SH-SY5Y (cell line): ENCODE measurements at regions not wholly inside any gene's neighbourhood (a gene's known extent, or its start where the extent isn't known, plus 50 kb on each side); places are given as distances from the start of the nearest gene placed in this dataset.

Source experiments
- GATA2 ChIP-seq: IDR thresholded peaks from 2 replicates; pipeline ENCODE4 v1.6.1; 2011; ENCODE audit warnings: mild to moderate bottlenecking, low read depth, low read length
- GATA3 ChIP-seq: IDR thresholded peaks from 2 replicates; pipeline ENCODE4 v1.6.1; 2011; ENCODE audit warnings: low read depth, mild to moderate bottlenecking, low read length, moderate library complexity

DNA sequence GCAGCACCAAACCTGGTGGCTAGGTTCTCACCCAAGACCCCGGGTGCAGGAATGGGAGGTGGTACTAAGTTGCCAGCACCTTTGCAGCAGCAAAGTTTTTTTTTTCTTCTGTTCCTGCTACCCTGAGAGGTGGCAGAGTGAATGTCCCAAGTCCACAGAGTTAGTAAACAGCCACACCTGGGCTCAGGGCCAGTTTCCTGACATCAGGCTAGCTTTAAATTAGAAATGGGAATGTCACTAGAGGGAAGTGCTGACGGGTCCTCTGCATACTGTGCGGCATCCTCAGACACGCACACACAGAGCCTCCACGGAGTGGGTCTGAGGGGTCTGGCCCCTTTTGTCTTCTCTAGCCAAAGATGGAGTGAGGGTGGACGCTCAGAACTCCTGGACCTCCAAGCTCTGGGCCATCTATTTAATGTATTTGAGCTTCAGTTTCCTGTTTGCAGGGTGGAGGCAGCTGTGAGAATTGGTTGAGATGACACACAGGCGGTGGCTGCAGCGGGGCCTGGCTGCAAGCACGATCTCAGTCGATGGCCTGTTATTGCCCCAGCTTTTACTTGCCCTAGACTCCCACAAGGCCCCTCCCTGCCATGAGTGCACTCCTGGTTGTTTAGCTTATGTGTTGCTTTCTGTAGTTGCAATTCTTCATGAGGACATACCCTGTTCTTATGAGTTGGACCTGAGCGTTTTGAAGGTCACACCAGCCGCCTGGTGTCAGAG, 751.4 kb upstream of the HS6ST1 start:
- TF ChIP-seq GATA3 (no peak), GATA2 (no peak)
